ENCODE measurements at regions not wholly inside any gene's neighbourhood (a gene's known extent, or its start where the extent isn't known, plus 50 kb on each side); places are given as distances from the start of the nearest gene placed in this dataset.

DNA sequence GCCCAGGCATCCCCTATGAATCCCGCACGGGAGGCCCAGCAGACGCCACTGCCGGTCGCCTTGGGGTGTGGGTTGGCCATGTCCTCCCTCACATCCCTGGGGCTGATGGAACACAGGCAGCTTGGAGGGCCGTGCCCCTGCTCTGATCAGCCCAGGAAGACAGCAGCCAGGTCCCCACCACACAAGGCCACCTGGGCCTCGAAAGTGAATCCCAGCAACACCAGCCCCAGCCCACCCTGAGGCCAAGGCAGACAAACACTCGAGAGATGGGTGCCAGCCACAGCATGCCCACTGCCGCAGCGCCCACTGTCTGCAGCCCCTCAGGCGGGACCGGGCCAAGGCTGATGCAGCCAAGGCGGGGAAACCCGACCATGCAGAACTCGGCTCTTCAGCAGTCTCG lies 85.5 kb downstream of the HMX1 start:
- Histone ChIP-seq H3K9me3 (ENCODE audit: control insufficient read depth, low read depth, low read length) (peaks cover 6% of the 10 kb centered on the region), H3K4me2 (ENCODE audit: control insufficient read depth, extremely low read depth, insufficient read depth, low read depth, low read length) (no peak overlapping the region), H3K27me3 (ENCODE audit: control insufficient read depth, extremely low read depth, insufficient read depth, low read length) (peaks cover 3% of the 10 kb centered on the region), H2AFZ (ENCODE audit: control insufficient read depth, low read length) (no peak overlapping the region), H3K9ac (ENCODE audit: control insufficient read depth, extremely low read depth, insufficient read depth, low read length) (no peak overlapping the region), H4K20me1 (ENCODE audit: control insufficient read depth, extremely low read depth, insufficient read depth, low read length) (no peaks in the 10 kb centered on the region), H3K36me3 (ENCODE audit: control insufficient read depth in 2 of 2, extremely low read depth in 1 of 2, insufficient read depth in 2 of 2, low read length in 2 of 2) (no peaks in the 10 kb centered on the region), H3K9me1 (ENCODE audit: control insufficient read depth, extremely low read depth, insufficient read depth, low read length) (no peaks in the 10 kb centered on the region), H3K79me2 (ENCODE audit: control insufficient read depth, insufficient read depth, low read length) (no peaks in the 10 kb centered on the region), H3K27ac (ENCODE audit: control insufficient read depth, insufficient read depth, low read length) (no peak overlapping the region), H3K4me3 (ENCODE audit: control insufficient read depth in 2 of 3, extremely low read depth in 1 of 3, insufficient read depth in 2 of 3, low read depth in 1 of 3, low read length in 3 of 3) (no peak overlapping the region), H3K4me1 (ENCODE audit: control insufficient read depth, extremely low read depth, insufficient read depth, low read length) (no peaks in the 10 kb centered on the region)
- dilution Hi-C loops (cut with MboI; ENCODE audit: extremely low pct_ligation_motif_present, low sequenced_read_pairs), result no loop called here
- DNase-seq (ENCODE audit: low read depth, low spot score), result no peak
- no peak for FAIRE-seq
- no peak for TF ChIP-seq EZH2 (IDR thresholded peaks at IDR 0.05; ENCODE audit: low read length)
- TF ChIP-seq, protein P1, sequence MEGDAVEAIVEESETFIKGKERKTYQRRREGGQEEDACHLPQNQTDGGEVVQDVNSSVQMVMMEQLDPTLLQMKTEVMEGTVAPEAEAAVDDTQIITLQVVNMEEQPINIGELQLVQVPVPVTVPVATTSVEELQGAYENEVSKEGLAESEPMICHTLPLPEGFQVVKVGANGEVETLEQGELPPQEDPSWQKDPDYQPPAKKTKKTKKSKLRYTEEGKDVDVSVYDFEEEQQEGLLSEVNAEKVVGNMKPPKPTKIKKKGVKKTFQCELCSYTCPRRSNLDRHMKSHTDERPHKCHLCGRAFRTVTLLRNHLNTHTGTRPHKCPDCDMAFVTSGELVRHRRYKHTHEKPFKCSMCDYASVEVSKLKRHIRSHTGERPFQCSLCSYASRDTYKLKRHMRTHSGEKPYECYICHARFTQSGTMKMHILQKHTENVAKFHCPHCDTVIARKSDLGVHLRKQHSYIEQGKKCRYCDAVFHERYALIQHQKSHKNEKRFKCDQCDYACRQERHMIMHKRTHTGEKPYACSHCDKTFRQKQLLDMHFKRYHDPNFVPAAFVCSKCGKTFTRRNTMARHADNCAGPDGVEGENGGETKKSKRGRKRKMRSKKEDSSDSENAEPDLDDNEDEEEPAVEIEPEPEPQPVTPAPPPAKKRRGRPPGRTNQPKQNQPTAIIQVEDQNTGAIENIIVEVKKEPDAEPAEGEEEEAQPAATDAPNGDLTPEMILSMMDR (optimal IDR thresholded peaks at IDR 0.05 in 1 of 3, IDR thresholded peaks at IDR 0.05 in 1 of 3, conservative IDR thresholded peaks at IDR 0.05 in 1 of 3; ENCODE audit: extremely low read depth in 1 of 3, insufficient read depth in 2 of 3, low read length in 3 of 3), result no peak

DNA sequence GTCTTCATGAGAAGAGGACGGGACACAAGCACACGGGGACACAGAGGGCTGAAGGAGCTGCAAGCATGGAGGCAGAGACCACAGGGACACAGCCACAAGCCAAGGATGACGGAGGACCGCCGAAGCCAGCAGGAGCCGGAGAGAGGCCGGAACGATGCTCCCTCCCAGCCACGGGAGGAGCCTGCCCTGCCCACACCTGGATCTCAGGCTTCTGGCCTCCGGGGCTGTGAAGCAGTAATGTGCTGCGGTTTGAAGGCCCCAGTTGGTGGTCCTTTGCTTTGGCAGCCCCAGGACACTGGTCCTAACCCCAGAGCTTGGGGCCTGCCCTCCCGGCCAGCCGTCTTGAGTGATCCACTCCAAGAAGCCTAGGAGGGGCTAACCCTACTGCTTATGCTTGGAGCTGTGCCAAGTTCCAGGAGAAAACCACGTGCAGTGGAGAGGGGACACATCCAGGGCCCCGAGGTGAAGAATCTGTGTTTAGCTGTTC lies 85.9 kb downstream of the HMX1 start:
- peaks cover 1% of the 10 kb centered on the region for H3K9me3 ChIP-seq (ENCODE audit: control insufficient read depth, low read depth, low read length)
- no peak overlapping the region for H3K4me3 ChIP-seq (ENCODE audit: control insufficient read depth in 2 of 3, extremely low read depth in 1 of 3, insufficient read depth in 2 of 3, low read depth in 1 of 3, low read length in 3 of 3)
- H3K4me2 ChIP-seq (ENCODE audit: control insufficient read depth, extremely low read depth, insufficient read depth, low read depth, low read length), result no peak overlapping the region
- no peak overlapping the region for H3K27ac ChIP-seq (ENCODE audit: control insufficient read depth, insufficient read depth, low read length)
- DNase-seq (ENCODE audit: low read depth, low spot score), result no peak
- no peaks in the 10 kb centered on the region for H3K9me1 ChIP-seq (ENCODE audit: control insufficient read depth, extremely low read depth, insufficient read depth, low read length)
- H2AFZ ChIP-seq (ENCODE audit: control insufficient read depth, low read length), result no peak overlapping the region
- H3K79me2 ChIP-seq (ENCODE audit: control insufficient read depth, insufficient read depth, low read length), result no peaks in the 10 kb centered on the region
- H4K20me1 ChIP-seq (ENCODE audit: control insufficient read depth, extremely low read depth, insufficient read depth, low read length), result no peaks in the 10 kb centered on the region
- H3K4me1 ChIP-seq (ENCODE audit: control insufficient read depth, extremely low read depth, insufficient read depth, low read length), result no peaks in the 10 kb centered on the region
- dilution Hi-C loops (cut with MboI; ENCODE audit: extremely low pct_ligation_motif_present, low sequenced_read_pairs), result no loop called here
- FAIRE-seq, result no peak
- no peaks in the 10 kb centered on the region for H3K36me3 ChIP-seq (ENCODE audit: control insufficient read depth in 2 of 2, extremely low read depth in 1 of 2, insufficient read depth in 2 of 2, low read length in 2 of 2)
- no peak overlapping the region for H3K9ac ChIP-seq (ENCODE audit: control insufficient read depth, extremely low read depth, insufficient read depth, low read length)
- no peak for TF ChIP-seq EZH2 (IDR thresholded peaks at IDR 0.05; ENCODE audit: low read length)
- TF ChIP-seq, protein P1 (optimal IDR thresholded peaks at IDR 0.05 in 1 of 3, IDR thresholded peaks at IDR 0.05 in 1 of 3, conservative IDR thresholded peaks at IDR 0.05 in 1 of 3; ENCODE audit: extremely low read depth in 1 of 3, insufficient read depth in 2 of 3, low read length in 3 of 3), result no peak
- H3K27me3 ChIP-seq (ENCODE audit: control insufficient read depth, extremely low read depth, insufficient read depth, low read length), result peaks cover 3% of the 10 kb centered on the region
